ENCODE measurements at regions not wholly inside any gene's neighbourhood (a gene's known extent, or its start where the extent isn't known, plus 50 kb on each side); places are given as distances from the start of the nearest gene placed in this dataset.

DNA sequence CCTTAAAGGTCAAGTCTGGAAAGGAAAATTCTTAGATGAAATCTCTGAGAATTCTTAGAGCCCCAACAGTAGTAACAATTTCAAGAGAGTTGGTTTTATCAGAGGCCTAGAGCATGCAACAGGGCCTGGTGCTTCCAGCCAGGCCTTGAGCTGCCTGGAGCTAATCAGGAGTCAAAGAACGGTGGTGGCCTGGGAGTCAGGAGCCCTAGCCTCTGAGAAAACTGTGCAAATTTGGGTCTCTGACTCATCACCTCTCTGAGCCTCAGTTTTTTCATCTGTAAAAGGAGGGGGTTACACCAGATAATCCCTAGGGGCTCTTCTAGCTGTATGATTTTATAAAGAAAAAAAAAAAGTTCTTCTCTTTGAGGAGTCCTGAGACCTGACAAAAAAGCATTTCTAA lies 227.3 kb upstream of the RPL38 start:
- TF ChIP-seq, protein P1, sequence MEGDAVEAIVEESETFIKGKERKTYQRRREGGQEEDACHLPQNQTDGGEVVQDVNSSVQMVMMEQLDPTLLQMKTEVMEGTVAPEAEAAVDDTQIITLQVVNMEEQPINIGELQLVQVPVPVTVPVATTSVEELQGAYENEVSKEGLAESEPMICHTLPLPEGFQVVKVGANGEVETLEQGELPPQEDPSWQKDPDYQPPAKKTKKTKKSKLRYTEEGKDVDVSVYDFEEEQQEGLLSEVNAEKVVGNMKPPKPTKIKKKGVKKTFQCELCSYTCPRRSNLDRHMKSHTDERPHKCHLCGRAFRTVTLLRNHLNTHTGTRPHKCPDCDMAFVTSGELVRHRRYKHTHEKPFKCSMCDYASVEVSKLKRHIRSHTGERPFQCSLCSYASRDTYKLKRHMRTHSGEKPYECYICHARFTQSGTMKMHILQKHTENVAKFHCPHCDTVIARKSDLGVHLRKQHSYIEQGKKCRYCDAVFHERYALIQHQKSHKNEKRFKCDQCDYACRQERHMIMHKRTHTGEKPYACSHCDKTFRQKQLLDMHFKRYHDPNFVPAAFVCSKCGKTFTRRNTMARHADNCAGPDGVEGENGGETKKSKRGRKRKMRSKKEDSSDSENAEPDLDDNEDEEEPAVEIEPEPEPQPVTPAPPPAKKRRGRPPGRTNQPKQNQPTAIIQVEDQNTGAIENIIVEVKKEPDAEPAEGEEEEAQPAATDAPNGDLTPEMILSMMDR (IDR thresholded peaks at IDR 0.05 in 2 of 3, conservative IDR thresholded peaks at IDR 0.05 in 1 of 3; ENCODE audit: borderline replicate concordance in 1 of 3, insufficient read depth in 1 of 3, low read depth in 2 of 3, low read length in 2 of 3): no peak
- TF ChIP-seq ZNF274 (IDR thresholded peaks at IDR 0.05; ENCODE audit: low read depth, low read length): no peak
- TF ChIP-seq EZH2 (IDR thresholded peaks at IDR 0.05): no peak
- no peak for TF ChIP-seq POLR2A (IDR thresholded peaks at IDR 0.05; ENCODE audit: borderline replicate concordance, extremely low read depth, insufficient read depth, insufficient read length)

Data from HCT116 (cell line).